LoVo (cell line): ENCODE measurements at regions not wholly inside any gene's neighbourhood (a gene's known extent, or its start where the extent isn't known, plus 50 kb on each side); places are given as distances from the start of the nearest gene placed in this dataset.
"Not testable (repeated sequence)": the region's sequence is repeated elsewhere in the genome, so short reads cannot be mapped to it uniquely, and the experiment has no call there.

Experiments used
- DNase-seq: peaks from one replicate; pipeline ENCODE4 v3.0.0-alpha.2; 2016; ENCODE audit warnings: low spot score

DNA sequence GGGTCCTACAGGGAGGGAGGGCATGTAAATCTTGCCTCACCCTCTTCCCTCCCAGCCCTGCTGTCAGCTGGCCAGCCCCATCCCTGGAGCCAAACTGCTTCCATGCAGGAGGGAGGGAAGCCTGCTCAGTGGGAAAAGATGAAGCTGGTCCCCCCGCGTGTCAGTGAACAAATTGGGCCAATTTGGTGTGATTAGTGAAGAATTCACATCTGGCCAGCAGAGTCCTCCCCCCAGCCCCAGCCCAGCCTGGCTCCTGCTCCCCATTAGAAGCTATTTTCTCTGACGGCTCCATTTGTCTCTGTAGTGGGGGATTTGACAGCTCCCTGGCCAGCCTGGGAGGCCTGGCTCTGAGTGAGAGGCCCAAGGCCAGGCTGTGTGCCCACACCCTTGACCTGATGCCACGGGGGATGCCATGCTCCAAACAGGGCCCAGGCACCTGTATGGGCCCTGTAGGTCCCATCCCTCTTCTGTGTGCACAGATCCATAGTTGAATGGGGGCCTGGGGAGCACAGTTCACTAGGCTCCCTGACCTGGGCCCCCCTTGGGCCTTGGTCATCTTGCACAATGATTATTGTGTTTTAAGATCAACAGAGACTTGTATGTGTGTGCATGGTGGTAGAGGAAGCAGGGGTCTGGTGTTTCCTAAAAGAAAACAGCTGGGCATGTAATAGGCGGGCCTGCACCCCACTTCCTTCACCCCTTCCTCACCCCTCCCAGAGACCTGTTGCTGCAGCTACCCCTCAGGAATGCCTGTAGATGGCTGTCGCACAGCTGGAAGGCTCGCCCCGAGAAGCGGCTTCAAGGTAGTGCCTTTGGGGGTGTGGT is 50.7 kb upstream of the TAC4 start:
- no peak for DNase-seq

DNA sequence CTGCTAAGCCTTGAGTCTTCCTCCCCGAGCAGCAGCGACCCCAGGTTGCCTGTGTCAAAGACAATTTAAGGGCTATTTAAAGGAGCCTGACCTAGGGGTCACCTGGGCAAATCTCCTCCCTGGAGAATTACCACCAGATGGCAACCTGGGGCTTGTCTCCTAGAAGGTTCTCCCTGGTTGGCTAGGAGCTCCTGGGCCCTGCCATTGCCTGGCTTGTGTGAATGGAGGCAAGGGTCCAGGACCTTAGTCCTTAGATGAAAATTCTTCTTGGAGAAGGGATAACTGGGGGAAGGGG is 51.3 kb upstream of the TAC4 start:
- no peak for DNase-seq

DNA sequence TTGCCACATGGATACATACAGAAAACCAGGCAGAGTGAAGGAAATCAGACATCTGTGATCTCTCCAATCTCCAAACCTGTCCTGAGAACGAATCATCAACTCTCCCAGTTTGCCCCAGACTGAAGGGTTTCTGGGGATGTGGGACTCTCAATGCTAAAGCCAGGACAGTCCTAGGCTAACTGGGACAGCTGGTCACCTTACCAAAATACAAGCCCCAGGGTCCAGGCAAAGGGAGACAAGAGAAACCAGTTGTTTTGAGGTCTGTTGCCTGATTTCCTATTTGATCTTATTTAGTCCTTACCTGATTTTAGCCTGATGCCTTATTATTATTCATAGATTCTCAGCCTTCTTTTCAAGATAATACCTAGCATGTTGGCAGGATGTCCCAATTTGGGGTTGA is 51.7 kb upstream of the TAC4 start:
- DNase-seq, result no peak

DNA sequence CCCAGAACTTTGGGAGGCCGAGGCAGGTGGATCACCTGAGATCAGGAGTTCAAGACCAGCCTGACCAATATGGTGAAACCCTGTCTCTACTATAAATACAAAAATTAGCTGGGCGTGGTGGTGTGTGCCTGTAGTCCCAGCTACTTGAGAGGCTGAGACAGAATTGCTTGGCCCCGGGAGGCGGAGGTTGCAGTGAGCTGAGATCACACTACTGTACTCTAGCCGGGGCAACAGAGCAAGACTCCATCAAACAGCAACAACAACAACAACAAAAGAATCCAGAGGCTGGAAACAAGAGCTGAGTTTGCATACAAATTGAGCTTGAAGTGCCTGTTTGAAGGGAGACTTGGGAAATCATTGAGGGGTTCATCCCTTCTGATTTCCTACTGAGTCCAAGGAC is 52.9 kb upstream of the TAC4 start:
- not testable (repeated sequence) for DNase-seq

DNA sequence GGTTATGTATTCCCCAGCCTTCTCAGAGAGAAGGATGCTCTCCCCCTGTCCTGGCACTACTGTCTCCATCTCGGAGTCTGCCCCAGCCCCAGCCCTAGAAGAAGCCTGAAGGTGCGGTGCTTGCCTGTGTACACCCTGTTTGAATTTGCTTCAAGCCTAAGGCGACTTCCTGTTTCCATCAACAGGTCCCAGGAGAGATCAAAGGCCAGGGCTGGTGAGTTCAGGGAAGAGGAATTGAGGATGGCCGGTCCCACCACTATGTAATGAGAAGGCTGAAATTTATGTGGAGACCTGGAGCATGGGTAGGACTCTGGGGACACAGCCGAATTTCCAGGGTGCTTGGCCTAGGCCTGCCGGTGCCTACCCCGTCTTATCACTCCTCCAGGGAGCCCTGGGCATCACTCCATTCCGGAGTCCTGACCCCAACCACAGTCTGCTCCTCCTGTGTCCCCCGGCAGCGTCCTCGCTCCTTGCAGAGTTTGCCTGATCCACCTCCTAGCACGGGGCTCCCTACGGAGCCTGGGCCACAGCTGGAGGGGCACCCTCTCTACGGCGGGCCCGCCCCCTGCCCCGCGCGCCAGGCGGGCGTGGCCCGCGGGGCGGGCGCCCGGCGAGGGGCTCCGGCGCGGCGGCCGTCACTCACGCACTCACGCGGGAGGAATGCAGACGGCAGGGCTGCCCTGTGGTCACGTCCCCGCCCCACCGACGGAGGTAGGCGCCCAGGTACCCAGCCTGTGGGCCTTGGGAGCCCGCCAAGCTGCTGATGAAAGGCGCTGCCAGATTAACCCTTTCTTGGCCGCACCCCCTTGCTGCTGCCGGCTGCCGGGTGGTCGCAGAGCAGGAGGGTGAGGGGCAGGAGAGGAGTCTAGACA is 53.8 kb upstream of the TAC4 start:
- peak; percentile 49 for DNase-seq

DNA sequence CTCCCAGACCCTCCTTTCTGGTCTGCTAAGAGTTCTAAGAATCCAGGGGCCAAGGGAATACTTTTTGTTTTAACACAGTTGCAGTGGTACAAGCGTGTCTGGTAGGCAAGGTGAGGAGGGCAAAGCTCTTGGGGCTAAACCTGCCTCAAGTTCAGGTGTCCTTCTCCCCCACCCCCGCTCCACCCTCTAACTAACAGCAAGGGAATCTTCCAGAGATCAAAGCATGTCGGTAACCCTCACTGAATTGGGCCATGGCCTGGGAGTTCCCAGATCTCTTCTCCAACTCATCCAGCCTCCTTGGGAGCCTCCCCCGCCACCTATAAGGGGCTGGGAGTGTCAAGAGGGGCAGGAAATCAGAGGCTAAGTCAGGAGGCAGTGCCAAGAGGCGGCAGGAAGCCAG is 55.7 kb upstream of the TAC4 start:
- no peak for DNase-seq

DNA sequence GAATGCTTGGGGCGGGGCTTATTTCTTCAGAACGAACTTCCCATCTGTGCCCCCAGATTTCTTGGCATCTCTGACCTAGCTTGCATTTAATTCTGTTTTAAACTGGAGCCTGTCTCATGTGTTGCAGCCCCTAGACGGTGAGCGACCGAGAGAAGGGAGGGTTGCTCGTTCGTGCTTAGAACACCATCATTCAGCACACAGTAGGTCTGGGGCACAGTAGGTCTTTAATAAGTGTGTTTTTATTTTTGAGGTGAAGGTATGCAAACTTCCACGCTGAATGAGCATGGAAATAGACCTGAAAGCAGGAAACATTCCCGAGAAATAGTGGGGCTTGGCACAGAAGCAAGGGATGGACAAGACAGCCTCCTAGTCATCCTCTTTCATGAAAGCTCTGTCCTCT is 57.0 kb upstream of the TAC4 start:
- DNase-seq, result no peak

DNA sequence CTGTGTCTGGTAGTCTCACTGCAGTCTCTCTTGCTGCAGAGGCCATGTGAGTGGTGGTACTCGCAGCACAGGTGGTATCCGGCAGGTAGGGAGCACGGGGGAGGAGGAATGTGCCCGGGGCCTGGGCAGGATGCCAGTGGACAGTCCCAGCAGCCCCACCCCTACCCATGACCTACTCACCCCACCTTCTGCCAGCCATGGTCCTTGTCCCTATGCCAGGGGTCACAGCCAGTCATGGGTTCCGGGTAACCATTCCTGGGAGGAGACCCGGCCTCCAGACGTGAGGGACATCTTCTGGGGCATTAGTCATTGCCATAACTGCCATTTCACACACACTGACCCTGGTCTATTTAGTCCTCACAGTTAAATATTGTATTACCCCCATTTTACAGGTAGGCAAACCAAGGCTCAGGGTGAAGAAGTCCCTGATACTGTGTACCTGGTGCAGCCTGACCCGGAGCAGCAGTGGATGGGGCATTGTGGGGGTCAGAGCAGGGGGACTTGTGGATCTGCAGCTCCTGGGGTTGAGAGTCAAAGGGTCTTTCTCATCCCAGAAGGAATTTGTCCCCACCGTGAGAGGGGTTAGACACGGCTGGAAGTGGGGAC is 58.8 kb upstream of the TAC4 start:
- no peak for DNase-seq

DNA sequence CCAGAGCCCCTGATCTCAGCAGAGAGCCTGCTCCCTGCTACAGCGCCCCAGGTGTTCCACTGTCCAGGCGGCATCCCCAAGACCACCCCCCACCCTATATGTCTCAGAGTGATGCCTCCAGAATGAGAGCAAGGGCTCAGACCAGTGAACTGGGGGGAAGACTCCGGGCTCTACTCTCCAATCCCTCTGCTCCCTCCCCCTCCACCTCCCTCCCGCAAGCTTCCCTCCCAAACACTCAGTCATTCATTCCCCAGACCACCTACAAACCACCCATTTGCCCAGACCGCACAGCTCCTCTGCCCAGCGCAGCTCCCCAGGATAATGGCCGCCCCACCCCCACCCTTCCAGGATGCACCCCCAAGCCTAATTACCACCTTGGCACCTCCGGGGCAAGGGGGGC is 59.4 kb upstream of the TAC4 start:
- no peak for DNase-seq

DNA sequence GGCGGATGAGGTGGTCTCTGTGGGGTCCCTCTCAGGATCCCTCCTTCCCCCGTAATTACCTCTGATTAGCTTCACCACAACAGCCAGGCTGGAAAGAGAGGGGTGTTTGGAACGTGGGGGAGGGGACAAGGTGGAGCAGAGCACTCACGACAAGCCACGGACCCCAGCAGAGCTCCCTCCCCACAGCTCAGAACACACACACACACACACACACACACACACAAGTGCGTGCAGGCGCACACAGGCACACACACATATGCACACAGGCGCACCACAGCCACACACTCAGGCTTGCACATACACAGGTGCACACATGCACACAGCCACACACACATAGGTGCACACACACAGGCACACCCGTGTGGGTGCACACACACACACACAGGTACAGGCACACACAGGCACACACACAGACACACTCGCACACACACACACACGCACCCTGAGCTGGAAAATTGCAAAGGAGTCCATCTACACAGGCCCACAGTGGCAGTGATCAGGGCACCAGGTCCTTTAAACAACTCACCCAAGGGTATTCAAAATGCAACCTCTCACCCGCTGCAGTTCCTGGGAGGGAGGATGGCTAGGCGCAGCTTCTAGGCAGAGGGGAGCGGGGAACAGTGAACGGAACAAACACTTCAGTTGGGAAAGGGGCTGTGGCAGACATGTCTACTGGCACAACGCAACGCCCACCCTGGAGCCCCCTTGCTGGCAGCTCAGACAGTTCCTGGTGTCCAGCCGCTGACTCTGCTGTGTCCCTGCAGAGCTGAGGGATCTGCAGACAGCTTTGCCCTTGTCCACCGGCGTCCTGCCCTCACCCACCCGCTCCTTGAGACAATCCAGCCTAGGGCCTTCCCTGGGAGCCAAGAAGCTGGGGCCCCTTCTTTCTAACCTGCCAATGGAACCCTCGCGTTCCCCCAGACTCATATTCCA is 59.9 kb upstream of the DLX4 start:
- DNase-seq, result no peak

DNA sequence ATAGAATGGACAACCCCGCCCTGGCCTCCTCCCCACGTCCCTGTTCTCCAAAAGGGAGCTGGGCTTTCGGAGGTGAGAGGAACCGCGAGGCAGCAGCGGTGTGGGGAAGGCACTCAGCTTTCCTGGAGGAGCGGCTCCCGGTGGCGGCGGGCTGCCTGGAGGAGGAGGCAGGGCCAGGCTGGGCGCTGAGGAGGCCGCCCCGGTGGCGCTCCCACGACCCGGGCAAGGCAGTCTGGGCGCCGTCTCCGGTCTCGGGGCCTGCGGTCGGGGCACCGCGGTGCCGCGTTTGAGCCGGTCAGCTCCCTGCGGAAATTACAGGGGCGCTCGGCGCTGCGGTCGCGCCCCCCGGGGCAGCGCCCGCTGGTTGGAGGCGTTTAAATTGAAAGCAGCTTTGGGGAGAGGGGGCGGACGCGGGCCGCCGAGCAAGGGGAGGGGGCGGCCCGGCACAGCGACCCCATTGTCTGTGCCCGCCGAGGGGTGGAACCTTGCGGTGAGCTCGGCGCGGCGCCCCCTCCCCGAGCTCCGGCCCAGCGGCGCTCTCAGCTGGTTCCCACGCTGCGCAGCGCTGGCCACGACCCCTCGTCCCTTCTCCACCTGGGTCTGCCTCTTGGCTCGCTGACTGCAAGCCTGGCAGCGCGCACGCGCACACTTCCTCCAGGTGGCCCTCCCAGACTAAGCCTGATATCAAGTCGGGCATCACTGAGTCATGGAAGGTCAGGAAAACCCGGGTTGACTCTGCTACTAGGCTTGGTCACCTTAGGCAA is 58.7 kb upstream of the DLX4 start:
- DNase-seq, result no peak

DNA sequence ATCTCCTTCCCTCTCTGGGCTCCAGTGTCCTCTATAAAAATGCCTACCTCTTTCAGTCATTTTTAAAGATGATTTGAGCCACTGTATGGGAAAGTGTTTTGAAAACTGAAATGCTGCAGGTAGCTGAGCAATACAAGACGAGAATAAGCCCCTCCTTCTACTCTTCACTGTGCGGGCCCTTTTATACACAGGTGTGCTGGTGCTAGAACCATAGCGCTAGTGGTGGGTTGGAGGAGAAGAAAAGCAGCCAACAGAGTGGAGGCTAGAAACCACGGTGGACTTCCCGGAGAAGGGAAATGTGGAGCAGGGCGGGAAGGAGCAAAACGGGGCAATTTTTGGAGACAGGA is 58.2 kb upstream of the DLX4 start:
- DNase-seq, result no peak

DNA sequence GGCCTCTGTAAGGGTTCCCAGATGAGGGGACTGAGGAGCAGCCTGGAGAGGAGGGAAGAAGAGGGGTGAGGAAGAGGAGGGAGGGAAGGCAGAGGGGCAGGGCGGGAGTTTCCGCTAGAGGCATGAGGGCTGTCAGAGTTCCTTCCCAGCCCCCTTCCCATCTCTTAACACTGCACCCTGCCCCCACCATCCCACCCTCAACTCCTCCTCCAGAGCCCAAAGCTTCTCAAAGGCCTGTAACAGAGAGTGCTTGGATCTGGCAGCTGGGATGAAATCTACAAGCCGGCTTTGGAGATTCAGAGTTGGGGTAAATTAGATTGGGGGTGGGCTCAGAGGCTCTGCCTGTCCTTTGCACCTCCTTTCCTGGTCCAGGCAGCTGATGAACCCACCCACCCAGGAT is 57.3 kb upstream of the DLX4 start:
- DNase-seq, result no peak

DNA sequence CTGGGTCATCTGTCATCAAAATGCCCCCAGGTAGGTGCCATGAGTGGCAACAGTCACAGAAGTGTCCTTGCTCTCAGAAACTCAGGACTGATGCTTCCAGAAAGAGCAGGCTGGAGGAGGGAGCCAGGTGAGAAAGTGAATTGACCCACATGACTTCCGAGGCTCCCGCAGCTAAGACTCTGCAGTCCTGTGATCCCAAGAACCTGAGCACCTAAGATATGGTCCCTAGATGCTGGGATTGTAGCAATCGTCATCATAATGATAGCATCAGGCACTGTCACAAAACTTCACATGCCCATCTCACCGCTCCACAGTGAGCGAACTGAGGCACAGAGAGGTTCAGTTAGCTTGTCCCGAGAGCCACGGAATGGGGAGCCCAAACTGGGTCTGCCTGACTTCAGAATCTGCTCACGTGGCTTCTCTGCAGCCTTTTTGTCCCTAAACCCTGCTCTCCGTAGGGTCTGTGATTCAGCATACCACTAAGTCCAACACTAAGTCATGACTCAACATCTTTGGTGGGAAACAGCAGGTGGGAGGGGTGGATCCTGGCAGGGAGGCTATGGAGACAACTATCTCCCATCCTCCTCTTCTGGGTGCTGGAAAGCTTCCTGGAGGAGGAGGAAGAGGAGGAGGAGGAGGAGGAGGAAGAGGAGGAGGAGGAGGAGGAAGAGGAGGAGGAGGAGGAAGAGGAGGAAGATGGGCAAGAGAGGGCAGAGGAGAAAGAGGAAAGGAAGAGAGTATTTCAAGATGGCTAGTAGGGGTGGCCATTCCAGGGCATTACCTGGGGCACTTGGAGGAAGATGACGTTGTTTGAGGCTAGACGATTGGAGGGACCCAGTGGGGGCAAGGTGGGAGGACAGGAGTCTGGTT is 55.5 kb upstream of the DLX4 start:
- DNase-seq, result peak; percentile 41

DNA sequence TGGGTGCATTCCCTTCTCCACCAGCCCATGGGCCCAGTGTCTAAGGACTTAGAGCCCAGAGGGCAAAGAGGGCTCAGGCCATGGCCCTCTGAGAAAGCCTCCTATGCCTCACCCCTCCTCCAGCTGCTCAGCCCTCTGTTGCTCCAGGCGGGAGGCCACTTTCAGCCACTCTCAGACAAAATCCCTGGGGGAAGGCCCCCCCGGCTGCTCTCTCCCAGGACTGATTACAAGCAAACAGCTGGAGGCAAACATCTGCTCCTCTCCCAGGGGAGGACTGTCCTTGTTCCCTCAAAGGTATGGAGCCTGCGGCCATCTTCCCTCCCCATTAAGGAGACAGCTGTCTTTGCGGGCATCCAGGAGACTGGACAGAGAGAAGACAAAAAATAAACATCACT is 54.9 kb upstream of the DLX4 start:
- no peak for DNase-seq

DNA sequence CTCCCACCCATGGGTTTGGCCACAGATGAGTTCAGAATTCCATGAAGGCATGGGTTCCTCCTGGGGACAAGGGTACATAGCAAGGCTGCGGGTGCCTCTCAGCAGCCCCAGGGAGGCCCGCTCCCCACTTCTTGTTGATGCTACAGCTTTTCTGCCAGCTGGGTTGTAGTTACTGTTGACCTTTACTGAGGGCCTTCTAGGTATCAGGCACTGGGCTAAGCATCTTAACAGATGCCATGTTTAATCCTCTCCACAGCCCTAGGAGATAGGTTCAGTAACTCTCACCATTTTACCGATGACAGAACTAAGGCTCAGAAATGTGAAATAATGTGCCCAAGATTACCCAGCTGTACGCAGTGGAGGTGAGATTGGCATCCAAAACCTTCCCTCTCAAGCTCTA is 54.3 kb upstream of the DLX4 start:
- DNase-seq, result no peak

DNA sequence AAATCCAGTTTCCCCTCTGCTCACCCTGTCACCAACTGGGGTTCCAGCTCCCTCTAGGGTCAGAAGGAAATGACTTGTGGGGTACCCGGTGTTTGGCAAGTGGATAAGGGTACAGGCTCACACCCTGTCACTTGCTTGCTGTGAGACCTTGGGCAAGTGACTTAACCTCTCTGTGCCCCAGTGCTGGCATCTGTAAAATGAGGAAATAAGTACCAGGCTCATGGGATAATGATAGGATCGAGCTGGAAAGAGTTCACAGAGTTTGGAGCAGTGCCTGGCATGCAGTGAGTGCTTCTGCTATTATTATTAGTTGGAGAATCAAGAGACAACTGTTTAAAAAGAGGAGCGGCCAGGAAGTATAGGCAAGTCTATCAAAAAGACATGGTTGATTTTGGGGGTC is 53.7 kb upstream of the DLX4 start:
- no peak for DNase-seq

DNA sequence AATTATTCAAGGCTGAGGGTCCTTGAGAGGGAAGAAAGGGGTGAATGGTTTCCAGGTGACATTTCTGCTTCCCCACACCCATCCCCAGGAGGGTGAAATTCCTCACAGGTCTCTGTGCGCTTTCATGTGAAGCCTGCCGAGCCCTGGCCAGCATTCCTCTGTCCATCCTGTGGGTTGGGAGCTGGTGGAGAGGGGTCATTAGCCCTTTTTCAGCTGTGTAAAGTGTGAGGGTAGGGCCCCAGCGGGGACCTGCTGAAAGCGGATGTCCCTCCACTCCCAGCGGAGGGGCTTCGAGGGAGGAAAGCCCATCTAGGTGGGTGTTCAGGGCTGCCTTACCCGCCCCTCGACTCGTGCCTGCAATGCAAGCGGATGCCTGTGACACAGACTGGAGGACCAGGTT is 53.3 kb upstream of the DLX4 start:
- no peak for DNase-seq

DNA sequence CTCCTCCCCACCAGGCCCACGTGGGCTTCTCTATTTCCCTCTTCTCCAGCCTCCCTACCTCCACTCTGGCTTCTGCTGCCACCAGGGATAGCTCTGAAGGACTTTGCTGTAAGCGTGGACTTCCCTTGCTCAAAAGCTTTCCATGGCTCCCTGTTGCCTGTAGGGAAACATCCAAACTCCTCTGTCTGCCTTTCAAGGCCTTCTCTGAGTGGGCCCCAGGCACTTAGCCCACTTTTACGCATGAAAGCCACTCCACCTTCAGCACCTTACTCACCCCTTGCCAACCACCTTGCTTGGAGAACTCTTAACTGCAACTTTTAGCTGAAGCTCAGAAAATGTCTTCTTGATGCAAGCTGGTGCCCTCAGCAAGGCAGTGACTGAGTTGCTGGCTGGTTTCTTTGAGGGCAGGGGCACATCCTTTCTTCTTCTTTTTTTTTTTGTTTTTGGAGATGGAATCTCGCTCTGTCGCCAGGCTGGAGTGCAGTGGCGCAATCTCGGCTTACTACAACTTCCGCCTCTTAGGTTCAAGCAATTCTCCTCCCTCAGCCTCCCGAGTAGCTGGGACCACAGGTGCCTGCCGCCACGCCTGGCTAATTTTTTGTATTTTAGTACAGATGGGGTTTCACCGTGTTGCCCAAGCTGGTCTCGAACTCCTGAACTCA is 52.0 kb upstream of the DLX4 start:
- DNase-seq, result no peak

DNA sequence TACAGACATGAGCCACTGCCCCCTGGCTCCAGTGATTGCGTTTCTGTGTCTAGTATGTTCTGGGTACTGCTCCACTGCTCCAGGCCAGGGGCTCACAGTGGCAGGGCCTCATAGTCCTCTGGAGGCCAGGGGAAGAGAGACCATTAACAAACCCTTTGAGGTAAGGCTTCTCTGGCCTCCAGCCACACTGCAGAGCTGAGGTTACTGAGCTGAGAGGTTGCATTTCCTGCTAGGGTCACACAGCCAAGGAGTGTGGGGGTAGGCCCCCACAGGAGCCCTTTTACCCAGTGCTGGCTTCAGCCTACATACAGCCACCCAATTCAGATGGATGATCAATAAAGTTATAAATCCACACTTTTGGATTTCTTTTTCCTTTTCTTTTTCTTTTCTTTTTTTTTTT is 50.4 kb upstream of the DLX4 start:
- no peak for DNase-seq
